ENCODE measurements at regions not wholly inside any gene's neighbourhood (a gene's known extent, or its start where the extent isn't known, plus 50 kb on each side); places are given as distances from the start of the nearest gene placed in this dataset.
"Not testable (repeated sequence)": the region's sequence is repeated elsewhere in the genome, so short reads cannot be mapped to it uniquely, and the experiment has no call there.

- DNase-seq (ENCODE audit: low read depth); H3K4me3 ChIP-seq (ENCODE audit: low read depth, low read length): not testable (repeated sequence)
Observed at GRCh38 chr15:84360902-84361301, 125.3 kb downstream of the GOLGA6L4 start.

GRCh38 chr15:84384421-84384820 is 148.8 kb downstream of the GOLGA6L4 start:
- DNase-seq (ENCODE audit: low read depth); H3K4me3 ChIP-seq (ENCODE audit: low read depth, low read length): not testable (repeated sequence)

- DNase-seq (ENCODE audit: low read depth), result no peak
- no peak for TF ChIP-seq CTCF (IDR thresholded peaks at IDR 0.05; ENCODE audit: insufficient read depth, low read depth, low read length)
- no peak overlapping the region for H3K4me3 ChIP-seq (ENCODE audit: low read depth, low read length)
Observed at GRCh38 chr15:84387086-84387485, 151.5 kb downstream of the GOLGA6L4 start.

- DNase-seq (ENCODE audit: low read depth); H3K4me3 ChIP-seq (ENCODE audit: low read depth, low read length): not testable (repeated sequence)
Observed at GRCh38 chr15:84388201-84388600, 152.6 kb downstream of the GOLGA6L4 start.

- DNase-seq (ENCODE audit: low read depth); H3K4me3 ChIP-seq (ENCODE audit: low read depth, low read length): not testable (repeated sequence)
Observed at GRCh38 chr15:84388638-84389037, 153.1 kb downstream of the GOLGA6L4 start.

- DNase-seq (ENCODE audit: low read depth), result not testable (repeated sequence)
Observed at GRCh38 chr15:84390324-84390723, 154.8 kb downstream of the GOLGA6L4 start.

GRCh38 chr15:84391191-84391590 is 155.6 kb downstream of the GOLGA6L4 start:
- DNase-seq (ENCODE audit: low read depth), result no peak
- TF ChIP-seq CTCF (IDR thresholded peaks at IDR 0.05; ENCODE audit: insufficient read depth, low read depth, low read length), result no peak
- no peak overlapping the region for H3K4me3 ChIP-seq (ENCODE audit: low read depth, low read length)

More at GRCh38 chr15:84390324-84390723, 154.8 kb downstream of the GOLGA6L4 start:
- not testable (repeated sequence) for H3K4me3 ChIP-seq (ENCODE audit: low read depth, low read length)

GRCh38 chr15:84392020-84392419 is 156.4 kb downstream of the GOLGA6L4 start:
- not testable (repeated sequence) for DNase-seq (ENCODE audit: low read depth); H3K4me3 ChIP-seq (ENCODE audit: low read depth, low read length)

GRCh38 chr15:84393386-84393936 is 157.9 kb downstream of the GOLGA6L4 start:
- not testable (repeated sequence) for H3K4me3 ChIP-seq (ENCODE audit: low read depth, low read length); DNase-seq (ENCODE audit: low read depth)

GRCh38 chr15:84393966-84394365 is 158.4 kb downstream of the GOLGA6L4 start:
- H3K4me3 ChIP-seq (ENCODE audit: low read depth, low read length); DNase-seq (ENCODE audit: low read depth): not testable (repeated sequence)

GRCh38 chr15:84395384-84395783 is 159.8 kb downstream of the GOLGA6L4 start:
- DNase-seq (ENCODE audit: low read depth); H3K4me3 ChIP-seq (ENCODE audit: low read depth, low read length): not testable (repeated sequence)

- not testable (repeated sequence) for DNase-seq (ENCODE audit: low read depth)
Observed at GRCh38 chr15:84395881-84396280, 160.3 kb downstream of the GOLGA6L4 start.

GRCh38 chr15:84397066-84397465 is 161.5 kb downstream of the GOLGA6L4 start:
- H3K4me3 ChIP-seq (ENCODE audit: low read depth, low read length); DNase-seq (ENCODE audit: low read depth): not testable (repeated sequence)

More at GRCh38 chr15:84395881-84396280, 160.3 kb downstream of the GOLGA6L4 start:
- H3K4me3 ChIP-seq (ENCODE audit: low read depth, low read length), result not testable (repeated sequence)

GRCh38 chr15:84398087-84398486 is 162.5 kb downstream of the GOLGA6L4 start:
- not testable (repeated sequence) for H3K4me3 ChIP-seq (ENCODE audit: low read depth, low read length); DNase-seq (ENCODE audit: low read depth)

All from fibroblast of villous mesenchyme (primary cell).